Liver (tissue), 3 donors: ENCODE measurements at regions not wholly inside any gene's neighbourhood (a gene's known extent, or its start where the extent isn't known, plus 50 kb on each side); places are given as distances from the start of the nearest gene placed in this dataset.

Experiments used
- CTCF ChIP-seq: fragments of 150-350 bp; IDR thresholded peaks from 2 replicates; pipeline ENCODE4 v1.5.1; 2017; ENCODE audit warnings: improper control_type of control experiment, low read depth, low read length; ENCODE audit not compliant: missing input control
- EGR1 ChIP-seq, 2 donors: IDR thresholded peaks; 2 replicates each; pipeline ENCODE4 v1.6.1; 2016 to 2018; ENCODE audit warnings: antibody characterized with exemption in 2 of 2, low read depth in 2 of 2
- GABPA ChIP-seq, 2 donors: IDR thresholded peaks in 1 of 2; conservative IDR thresholded peaks in 1 of 2; 2 replicates each; pipeline ENCODE4 v1.6.1; 2016; ENCODE audit warnings: antibody characterized with exemption in 2 of 2, mild to moderate bottlenecking in 1 of 2, moderate library complexity in 1 of 2
- MAX ChIP-seq: IDR thresholded peaks from 2 replicates; pipeline ENCODE4 v1.6.1; 2016; ENCODE audit warnings: antibody characterized with exemption
- RAD21 ChIP-seq, 2 donors: IDR thresholded peaks; 2 replicates each; pipeline ENCODE4 v1.6.1; 2016; ENCODE audit warnings: antibody characterized with exemption in 2 of 2, mild to moderate bottlenecking in 2 of 2
- REST ChIP-seq: IDR thresholded peaks from 2 replicates; pipeline ENCODE4 v1.6.1; 2016; ENCODE audit warnings: antibody characterized with exemption, mild to moderate bottlenecking
- RXRA ChIP-seq, 2 donors: IDR thresholded peaks; 2 replicates each; pipeline ENCODE4 v1.6.1; 2017 to 2018; ENCODE audit warnings: antibody characterized with exemption in 2 of 2, mild to moderate bottlenecking in 1 of 2
- TAF1 ChIP-seq: conservative IDR thresholded peaks from 2 replicates; pipeline ENCODE4 v1.6.1; 2016; ENCODE audit warnings: antibody characterized with exemption, mild to moderate bottlenecking
- ZBTB33 ChIP-seq: IDR thresholded peaks from 2 replicates; pipeline ENCODE4 v1.6.1; 2016; ENCODE audit warnings: antibody characterized with exemption
- donor health status: healthy.
- donor health status: healthy.

- no peak for TF ChIP-seq CTCF
- TF ChIP-seq EGR1 (IDR thresholded peaks at IDR 0.05; ENCODE audit: low read depth in 2 of 2), result no peak
- TF ChIP-seq MAX, result no peak
- TF ChIP-seq RXRA (IDR thresholded peaks at IDR 0.05), result no peak
- TF ChIP-seq ZBTB33, result no peak
- TF ChIP-seq REST, result no peak
- no peak for TF ChIP-seq TAF1
- no peak for TF ChIP-seq GABPA (IDR thresholded peaks at IDR 0.05 in 1 of 2, conservative IDR thresholded peaks at IDR 0.05 in 1 of 2)
- TF ChIP-seq RAD21 (IDR thresholded peaks at IDR 0.05), result no peak
These were observed 1027.3 kb downstream of the TUSC7 start for GRCh38 chr3:117736846-117737245.
